ENCODE measurements at regions not wholly inside any gene's neighbourhood (a gene's known extent, or its start where the extent isn't known, plus 50 kb on each side); places are given as distances from the start of the nearest gene placed in this dataset.

DNA sequence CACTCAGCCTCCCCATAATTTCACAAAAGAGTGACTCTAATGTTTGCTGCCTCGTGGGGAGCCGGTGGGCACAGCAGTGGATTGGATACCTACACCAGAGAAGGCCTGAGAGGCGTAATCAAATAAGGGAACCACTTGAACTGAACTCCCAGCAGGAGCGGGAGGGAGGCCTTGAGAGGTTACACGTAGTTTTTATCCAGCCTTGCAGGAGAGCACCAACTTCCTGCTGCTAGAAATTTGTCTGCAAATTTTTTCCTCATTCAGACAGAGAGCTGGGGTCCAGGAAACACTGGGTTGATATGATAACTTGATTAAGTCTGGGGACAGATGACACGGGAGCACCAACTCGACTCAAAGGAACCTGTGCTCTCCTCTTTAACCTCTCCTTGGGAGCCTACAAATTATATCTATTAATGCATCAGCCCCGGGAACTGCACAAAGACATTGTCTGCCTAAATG, 69.8 kb downstream of the HES1 start:
- H3K4me1 ChIP-seq (ENCODE audit: insufficient read depth, low read length), result peaks cover 11% of the 10 kb centered on the region; the same call in 1 of the 2 replicates
- H3K9me3 ChIP-seq (ENCODE audit: control insufficient read depth, insufficient read depth, low read length), result no peaks in the 10 kb centered on the region
- H3K36me3 ChIP-seq (ENCODE audit: insufficient read depth, low read length), result no peaks in the 10 kb centered on the region
- H3K9ac ChIP-seq (ENCODE audit: low read depth, low read length), result no peak overlapping the region

GRCh38 chr3:194206320-194206719, 70.4 kb downstream of the HES1 start:
- no peaks in the 10 kb centered on the region for H3K36me3 ChIP-seq (ENCODE audit: insufficient read depth, low read length)
- no peaks in the 10 kb centered on the region for H3K9me3 ChIP-seq (ENCODE audit: control insufficient read depth, insufficient read depth, low read length)
- peaks cover 14% of the 10 kb centered on the region; the same call in 1 of the 2 replicates for H3K4me1 ChIP-seq (ENCODE audit: insufficient read depth, low read length)
- no peak overlapping the region for H3K9ac ChIP-seq (ENCODE audit: low read depth, low read length)

DNA sequence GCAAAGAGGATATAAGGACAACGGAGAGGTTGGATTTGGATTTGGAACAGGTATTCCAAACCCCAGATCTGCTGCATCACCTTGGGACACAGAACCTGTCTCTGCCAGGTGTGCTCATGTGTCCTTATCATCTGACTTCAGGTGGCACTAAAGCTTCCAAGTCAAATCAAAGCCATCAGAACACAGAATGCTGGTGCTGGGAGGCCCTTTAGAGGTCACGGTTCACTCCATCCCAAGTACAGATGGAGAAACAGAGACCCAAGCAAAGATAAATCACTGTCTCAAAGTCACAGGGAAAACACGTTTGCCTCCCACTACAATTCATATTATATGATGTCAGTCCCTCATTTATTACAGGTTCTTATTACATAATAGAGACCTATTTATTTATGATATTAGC, 72.8 kb downstream of the HES1 start:
- Histone ChIP-seq H3K9ac (ENCODE audit: low read depth, low read length) (no peak overlapping the region), H3K9me3 (ENCODE audit: control insufficient read depth, insufficient read depth, low read length) (no peaks in the 10 kb centered on the region), H3K36me3 (ENCODE audit: insufficient read depth, low read length) (no peaks in the 10 kb centered on the region), H3K4me1 (ENCODE audit: insufficient read depth, low read length) (peaks cover 29% of the 10 kb centered on the region)

GRCh38 chr3:194212161-194212844, 76.4 kb downstream of the HES1 start:
- no peaks in the 10 kb centered on the region for H3K9me3 ChIP-seq (ENCODE audit: control insufficient read depth, insufficient read depth, low read length)
- H3K9ac ChIP-seq (ENCODE audit: low read depth, low read length), result peak overlapping the region; percentile 3; the same call in 1 of the 2 replicates
- H3K4me1 ChIP-seq (ENCODE audit: insufficient read depth, low read length), result peaks cover 27% of the 10 kb centered on the region
- H3K36me3 ChIP-seq (ENCODE audit: insufficient read depth, low read length), result no peaks in the 10 kb centered on the region

- no peaks in the 10 kb centered on the region for H3K36me3 ChIP-seq (ENCODE audit: insufficient read depth, low read length)
- peaks cover 27% of the 10 kb centered on the region for H3K4me1 ChIP-seq (ENCODE audit: insufficient read depth, low read length)
- no peaks in the 10 kb centered on the region for H3K9me3 ChIP-seq (ENCODE audit: control insufficient read depth, insufficient read depth, low read length)
- peak overlapping the region; percentile 11 for H3K9ac ChIP-seq (ENCODE audit: low read depth, low read length)
These were observed 76.9 kb downstream of the HES1 start for GRCh38 chr3:194212845-194213331.

GRCh38 chr3:194215392-194215791, 79.4 kb downstream of the HES1 start:
- Histone ChIP-seq H3K4me1 (ENCODE audit: insufficient read depth, low read length) (peaks cover 31% of the 10 kb centered on the region), H3K9ac (ENCODE audit: low read depth, low read length) (no peak overlapping the region), H3K9me3 (ENCODE audit: control insufficient read depth, insufficient read depth, low read length) (no peaks in the 10 kb centered on the region), H3K36me3 (ENCODE audit: insufficient read depth, low read length) (no peaks in the 10 kb centered on the region)

DNA sequence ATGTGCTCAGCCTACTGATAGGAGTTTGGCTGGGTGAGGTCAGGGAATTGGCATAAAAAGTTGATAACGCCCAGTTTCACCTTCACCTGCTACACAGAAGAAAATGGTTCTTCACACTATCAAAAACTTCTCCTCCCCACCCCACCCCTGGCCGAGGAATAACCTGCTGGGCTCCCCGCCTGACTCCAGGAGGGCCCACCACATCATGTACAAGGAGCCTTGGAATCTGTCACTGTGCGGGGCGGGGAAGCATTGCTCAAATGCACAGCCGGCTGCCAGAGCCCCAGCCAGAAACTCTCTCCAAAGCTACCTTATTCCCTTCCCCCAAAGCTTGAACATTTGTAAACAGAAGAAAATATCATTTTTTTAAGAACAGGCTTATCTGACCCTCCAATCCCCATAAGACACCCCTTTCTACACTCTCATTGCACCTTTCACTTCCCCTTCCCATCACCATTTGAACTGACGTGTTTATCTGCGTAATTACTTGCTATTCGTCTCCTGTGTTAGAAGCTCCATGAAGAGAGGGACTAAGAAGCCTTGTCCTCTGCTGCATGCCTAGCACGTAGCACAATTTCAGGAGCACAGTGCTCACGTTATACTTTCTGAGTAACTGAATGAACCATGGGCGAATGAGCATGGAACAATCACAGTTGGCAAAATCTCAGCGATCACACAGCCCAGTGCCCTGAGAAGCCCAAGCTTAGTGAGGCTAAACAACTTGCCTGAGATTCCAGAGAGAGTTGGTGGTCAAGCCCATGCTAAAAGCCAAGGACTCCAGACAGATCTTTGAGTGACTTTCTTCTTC, 82.9 kb downstream of the HES1 start:
- H3K36me3 ChIP-seq (ENCODE audit: insufficient read depth, low read length), result no peaks in the 10 kb centered on the region
- H3K4me1 ChIP-seq (ENCODE audit: insufficient read depth, low read length), result peaks cover 9% of the 10 kb centered on the region
- H3K9ac ChIP-seq (ENCODE audit: low read depth, low read length), result no peak overlapping the region
- H3K9me3 ChIP-seq (ENCODE audit: control insufficient read depth, insufficient read depth, low read length), result no peaks in the 10 kb centered on the region

GRCh38 chr3:194219826-194220410, 84.0 kb downstream of the HES1 start:
- H3K36me3 ChIP-seq (ENCODE audit: insufficient read depth, low read length), result no peaks in the 10 kb centered on the region
- H3K9me3 ChIP-seq (ENCODE audit: control insufficient read depth, insufficient read depth, low read length), result no peaks in the 10 kb centered on the region
- H3K4me1 ChIP-seq (ENCODE audit: insufficient read depth, low read length), result peaks cover 12% of the 10 kb centered on the region
- no peak overlapping the region for H3K9ac ChIP-seq (ENCODE audit: low read depth, low read length)

GRCh38 chr3:194220901-194221326, 85.0 kb downstream of the HES1 start:
- Histone ChIP-seq H3K4me1 (ENCODE audit: insufficient read depth, low read length) (peaks cover 12% of the 10 kb centered on the region), H3K36me3 (ENCODE audit: insufficient read depth, low read length) (no peaks in the 10 kb centered on the region), H3K9ac (ENCODE audit: low read depth, low read length) (no peak overlapping the region), H3K9me3 (ENCODE audit: control insufficient read depth, insufficient read depth, low read length) (no peaks in the 10 kb centered on the region)

- Histone ChIP-seq H3K4me1 (ENCODE audit: insufficient read depth, low read length) (peaks cover 12% of the 10 kb centered on the region), H3K9ac (ENCODE audit: low read depth, low read length) (no peak overlapping the region), H3K9me3 (ENCODE audit: control insufficient read depth, insufficient read depth, low read length) (no peaks in the 10 kb centered on the region), H3K36me3 (ENCODE audit: insufficient read depth, low read length) (no peaks in the 10 kb centered on the region)
These were observed 85.4 kb downstream of the HES1 start for GRCh38 chr3:194221336-194221735.

GRCh38 chr3:194223951-194224350, 88.0 kb downstream of the HES1 start:
- Histone ChIP-seq H3K9ac (ENCODE audit: low read depth, low read length) (no peak overlapping the region), H3K36me3 (ENCODE audit: insufficient read depth, low read length) (no peaks in the 10 kb centered on the region), H3K4me1 (ENCODE audit: insufficient read depth, low read length) (peaks cover 12% of the 10 kb centered on the region), H3K9me3 (ENCODE audit: control insufficient read depth, insufficient read depth, low read length) (peaks cover 5% of the 10 kb centered on the region)

DNA sequence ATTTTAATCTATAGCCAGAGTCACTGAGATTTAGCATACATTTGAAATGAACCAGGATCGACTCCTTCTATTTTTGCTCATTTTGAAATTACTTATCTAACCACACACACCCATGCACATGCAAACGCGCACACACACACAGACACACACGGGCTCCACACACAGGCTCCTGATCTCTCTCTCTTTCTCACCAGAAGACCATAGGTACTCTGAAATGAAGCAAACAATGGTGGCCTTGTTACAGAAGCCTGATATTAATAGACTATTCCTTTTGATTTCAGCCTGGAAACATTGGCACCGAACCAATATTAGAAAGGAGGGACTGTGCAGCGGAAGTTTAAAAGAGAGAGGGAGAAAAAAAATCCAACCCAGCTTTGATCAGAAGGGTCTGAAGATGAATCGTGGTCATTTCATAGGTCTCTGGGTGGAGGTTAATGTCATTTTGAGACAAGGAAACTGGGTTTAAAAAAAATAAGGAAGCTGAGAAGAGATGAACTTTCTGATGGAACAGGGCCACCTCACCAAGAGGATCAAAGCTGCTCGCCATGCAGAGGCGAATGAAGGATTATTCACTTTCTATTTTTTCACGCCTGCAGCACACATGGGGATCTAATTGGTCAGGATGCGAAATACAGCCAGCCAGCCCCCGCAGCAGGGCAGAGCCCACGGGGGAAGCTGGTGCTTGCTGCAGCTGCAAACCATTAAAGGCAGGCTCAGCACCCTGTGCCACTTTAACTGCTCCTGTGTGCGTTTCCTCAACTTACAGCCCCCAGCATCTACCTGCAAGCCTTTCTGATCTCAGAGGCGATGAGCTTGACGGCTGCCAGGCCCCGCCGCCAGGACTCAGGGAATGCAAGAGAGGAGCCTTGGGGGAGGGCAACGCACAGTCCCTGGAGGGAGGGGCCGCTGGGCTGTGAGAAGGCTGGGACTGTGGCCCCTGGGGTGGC, 88.8 kb downstream of the HES1 start:
- peaks cover 5% of the 10 kb centered on the region for H3K9me3 ChIP-seq (ENCODE audit: control insufficient read depth, insufficient read depth, low read length)
- no peak overlapping the region for H3K9ac ChIP-seq (ENCODE audit: low read depth, low read length)
- no peaks in the 10 kb centered on the region for H3K36me3 ChIP-seq (ENCODE audit: insufficient read depth, low read length)

GRCh38 chr3:194225418-194225812, 89.5 kb downstream of the HES1 start:
- Histone ChIP-seq H3K9me3 (ENCODE audit: control insufficient read depth, insufficient read depth, low read length) (peaks cover 5% of the 10 kb centered on the region), H3K9ac (ENCODE audit: low read depth, low read length) (no peak overlapping the region), H3K36me3 (ENCODE audit: insufficient read depth, low read length) (no peaks in the 10 kb centered on the region), H3K4me1 (ENCODE audit: insufficient read depth, low read length) (peaks cover 8% of the 10 kb centered on the region)

More for the DNA sequence above, 88.8 kb downstream of the HES1 start:
- H3K4me1 ChIP-seq (ENCODE audit: insufficient read depth, low read length), result peaks cover 8% of the 10 kb centered on the region

Data from ES-I3 (cell line).